Motor neuron (in vitro differentiated cells): ENCODE measurements at regions not wholly inside any gene's neighbourhood (a gene's known extent, or its start where the extent isn't known, plus 50 kb on each side); places are given as distances from the start of the nearest gene placed in this dataset.
"Not testable (repeated sequence)": the region's sequence is repeated elsewhere in the genome, so short reads cannot be mapped to it uniquely, and the experiment has no call there.

Experiments
- ATAC-seq, 8 experiments: fragments of 200-7000 bp; cut with Tn5 transposase; replicated peaks in 6 of 8; 2 replicates each; pipeline ENCODE4 v1.8.0; 2021; ENCODE audit warnings: mild to moderate bottlenecking in 8 of 8, moderate library complexity in 8 of 8
- H3K27ac ChIP-seq, 2 donors: fragments of 250-450 bp; sonication (Bioruptor Pico); 2 replicates each; pipeline ENCODE4 v1.9.0; 2021; ENCODE audit warnings: antibody characterized with exemption in 2 of 2, mild to moderate bottlenecking in 2 of 2, moderate library complexity in 1 of 2
- H3K4me1 ChIP-seq, 2 donors: fragments of 250-450 bp; sonication (Bioruptor Pico); replicated peaks in 1 of 2; 2 replicates each; pipeline ENCODE4 v1.6.1; 2021; ENCODE audit warnings: antibody characterized with exemption in 2 of 2, mild to moderate bottlenecking in 2 of 2, moderate library complexity in 1 of 2
- H3K4me3 ChIP-seq, 5 donors: fragments of 250-450 bp; sonication (Bioruptor Pico); 2 replicates each; pipeline ENCODE4 v1.9.0; 2021; ENCODE audit warnings: antibody characterized with exemption in 5 of 5, mild to moderate bottlenecking in 5 of 5, moderate library complexity in 4 of 5
- WGBS, 10 experiments: fragments of 450-650 bp; shearing (Covaris generic); methylation state at CpG; one replicate each; pipeline ENCODE4 v1.0.0; 2022; 5-methylcytosine and 5-hydroxymethylcytosine counted together
- in situ Hi-C, 9 experiments: fragments of 400-800 bp; cut with MboI; loops; one replicate each; pipeline ENCODE4 v1.15.0; 2021; ENCODE audit warnings: low sequenced_read_pairs in 9 of 9, low pct_unique_long_range_greater_than_20kb in 2 of 9; ENCODE audit not compliant: unreplicated experiment in 9 of 9

GRCh38 chr1:196128835-196129234, 479.4 kb downstream of the KCNT2 start:
- 17 to 91% (median 76%) methylated on average over 2 of the region's 2 CpGs; no CpG with 5 or more reads in 4 of the 10 experiments for WGBS, 10 experiments
- no peak overlapping the region for H3K27ac ChIP-seq
- ATAC-seq: no peak
- in situ Hi-C loops: loop anchor here in 2 of 9 experiments (25.0 kb wide), 1 partner anchor 533 kb away; the partner anchor contains the start of gene CFH (in 2 of the 2)
- no peaks in the 10 kb centered on the region for H3K4me1 ChIP-seq
- H3K4me3 ChIP-seq: no peak overlapping the region

- in situ Hi-C loops: no loop called here
- 77 to 100% (median 92%) methylated on average over 1 to 2 of the region's 2 CpGs for WGBS, 10 experiments
- Histone ChIP-seq H3K27ac (no peak overlapping the region), H3K4me3 (no peak overlapping the region), H3K4me1 (no peaks in the 10 kb centered on the region)
- ATAC-seq: no peak
Observed at GRCh38 chr1:196121181-196121580, 487.1 kb downstream of the KCNT2 start.

DNA sequence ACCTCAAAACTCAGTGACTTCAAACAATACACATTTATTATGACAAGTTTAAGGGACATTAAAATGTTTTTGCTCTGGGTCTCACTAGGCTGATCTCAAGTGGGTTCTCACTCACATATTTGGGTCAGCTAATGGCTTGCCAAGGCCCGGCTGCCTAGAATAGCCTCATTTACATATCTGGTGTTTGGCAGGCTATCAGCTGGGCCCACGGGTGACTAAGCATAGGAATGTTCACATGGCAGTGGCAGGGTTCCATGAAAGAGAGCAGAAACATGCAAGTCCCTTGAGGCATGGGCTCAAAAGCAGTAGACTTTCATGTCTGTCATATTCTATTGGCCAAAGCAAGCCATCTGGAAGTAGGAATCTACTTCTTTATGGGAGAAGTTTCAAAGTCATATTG, 492.6 kb downstream of the KCNT2 start:
- no peak overlapping the region for H3K27ac ChIP-seq
- WGBS, 10 experiments: 0 to 80% (median 44%) methylated on average over 1 to 2 of the region's 2 CpGs; no CpG with 5 or more reads in 2 of the 10 experiments
- no peak overlapping the region for H3K4me3 ChIP-seq
- no peaks in the 10 kb centered on the region for H3K4me1 ChIP-seq
- in situ Hi-C loops: no loop called here
- peak in 2 of 8 experiments; percentile 79 to 91 for ATAC-seq

GRCh38 chr1:196114193-196114592, 494.0 kb downstream of the KCNT2 start:
- ATAC-seq: no peak
- 0 to 100% (median 91%) methylated on average over 1 to 3 of the region's 3 CpGs; no CpG with 5 or more reads in 1 of the 10 experiments for WGBS, 10 experiments
- in situ Hi-C loops: no loop called here

GRCh38 chr1:196108990-196109389, 499.2 kb downstream of the KCNT2 start:
- H3K27ac ChIP-seq, ATAC-seq, in situ Hi-C loops, H3K4me1 ChIP-seq, H3K4me3 ChIP-seq: not testable (repeated sequence)
- WGBS, 10 experiments: 0 to 94% (median 82%) methylated on average over 1 to 5 of the region's 5 CpGs; no CpG with 5 or more reads in 2 of the 10 experiments

More at GRCh38 chr1:196114193-196114592, 494.0 kb downstream of the KCNT2 start:
- Histone ChIP-seq H3K4me1 (no peaks in the 10 kb centered on the region), H3K27ac (no peak overlapping the region), H3K4me3 (no peak overlapping the region)

- ATAC-seq: no peak
- WGBS, 10 experiments: 0 to 94% (median 49%) methylated on average over 2 to 3 of the region's 3 CpGs
- Histone ChIP-seq H3K27ac (no peak overlapping the region), H3K4me1 (no peaks in the 10 kb centered on the region), H3K4me3 (no peak overlapping the region)
- in situ Hi-C loops: no loop called here
Observed at GRCh38 chr1:196105901-196106300, 502.3 kb downstream of the KCNT2 start.

DNA sequence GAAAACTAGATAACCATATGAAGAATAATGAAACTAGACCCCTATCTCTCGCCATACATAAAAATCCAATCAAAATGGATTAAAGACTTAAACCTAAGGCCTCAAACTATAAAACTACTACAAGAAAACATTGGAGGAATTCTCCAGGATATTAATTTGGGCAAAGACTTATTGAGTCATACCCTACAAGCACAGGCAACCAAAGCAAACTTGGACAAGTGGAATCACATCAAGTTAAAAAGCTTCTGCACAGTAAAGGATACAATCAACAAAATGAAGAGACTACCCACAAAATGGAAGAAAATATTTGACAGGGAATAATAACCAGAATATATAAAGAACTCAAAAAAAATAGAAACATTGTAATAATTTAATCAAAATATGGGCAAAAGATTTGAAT, 505.4 kb downstream of the KCNT2 start:
- 11 to 100% (median 83%) methylated on average over 1 of the region's 1 CpG; no CpG with 5 or more reads in 1 of the 10 experiments for WGBS, 10 experiments
- ATAC-seq: no peak
- Histone ChIP-seq H3K4me3 (no peak overlapping the region), H3K4me1 (peaks cover 0 to under 1% of the 10 kb centered on the region in 2 donors), H3K27ac (no peak overlapping the region)
- in situ Hi-C loops: no loop called here

DNA sequence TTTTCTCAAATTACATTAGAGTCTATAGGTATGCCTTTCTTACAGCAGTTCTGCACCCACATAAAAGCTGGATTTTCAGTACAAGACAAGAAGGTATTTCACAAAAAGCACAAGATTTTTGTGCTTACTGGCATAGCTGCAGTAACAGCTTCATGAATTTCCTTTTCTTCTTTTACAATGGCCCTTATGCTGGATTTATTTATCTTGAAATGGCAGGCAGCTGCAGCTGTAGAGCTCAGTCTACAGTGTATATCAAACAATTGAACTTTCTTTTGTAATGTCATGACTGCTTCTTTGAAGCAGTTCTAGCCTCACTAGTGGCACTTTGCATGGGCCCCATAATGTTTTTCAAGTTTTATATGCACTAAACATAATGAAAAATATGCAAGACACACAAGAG, 510.2 kb downstream of the KCNT2 start:
- ATAC-seq: peak in 5 of 8 experiments; percentile 70 to 88 (median 71)
- Histone ChIP-seq H3K4me1 (peaks cover 0 to 8% of the 10 kb centered on the region in 2 donors), H3K4me3 (no peak overlapping the region), H3K27ac (no peak overlapping the region)
- in situ Hi-C loops: no loop called here

DNA sequence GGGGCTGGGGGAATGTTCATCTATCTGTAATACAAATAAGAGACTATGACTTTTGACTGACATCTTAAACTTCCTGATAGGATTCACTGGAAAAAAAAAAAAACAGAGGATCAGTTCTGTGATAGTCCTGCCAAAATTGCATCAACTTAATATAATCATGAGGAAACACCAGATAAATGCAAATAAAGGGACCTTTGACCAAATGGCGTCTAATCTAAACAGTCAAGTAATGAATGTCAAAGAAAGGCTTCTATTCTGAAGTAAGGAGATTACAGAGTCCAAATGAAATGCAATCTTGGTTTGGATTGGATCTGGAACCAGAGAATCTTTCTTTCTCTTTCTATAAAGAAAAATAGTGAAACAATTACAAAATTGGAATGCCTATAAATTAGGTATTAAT, 513.4 kb downstream of the KCNT2 start:
- WGBS, 10 experiments: 31 to 100% (median 91%) methylated on average over 1 of the region's 1 CpG; no CpG with 5 or more reads in 1 of the 10 experiments

DNA sequence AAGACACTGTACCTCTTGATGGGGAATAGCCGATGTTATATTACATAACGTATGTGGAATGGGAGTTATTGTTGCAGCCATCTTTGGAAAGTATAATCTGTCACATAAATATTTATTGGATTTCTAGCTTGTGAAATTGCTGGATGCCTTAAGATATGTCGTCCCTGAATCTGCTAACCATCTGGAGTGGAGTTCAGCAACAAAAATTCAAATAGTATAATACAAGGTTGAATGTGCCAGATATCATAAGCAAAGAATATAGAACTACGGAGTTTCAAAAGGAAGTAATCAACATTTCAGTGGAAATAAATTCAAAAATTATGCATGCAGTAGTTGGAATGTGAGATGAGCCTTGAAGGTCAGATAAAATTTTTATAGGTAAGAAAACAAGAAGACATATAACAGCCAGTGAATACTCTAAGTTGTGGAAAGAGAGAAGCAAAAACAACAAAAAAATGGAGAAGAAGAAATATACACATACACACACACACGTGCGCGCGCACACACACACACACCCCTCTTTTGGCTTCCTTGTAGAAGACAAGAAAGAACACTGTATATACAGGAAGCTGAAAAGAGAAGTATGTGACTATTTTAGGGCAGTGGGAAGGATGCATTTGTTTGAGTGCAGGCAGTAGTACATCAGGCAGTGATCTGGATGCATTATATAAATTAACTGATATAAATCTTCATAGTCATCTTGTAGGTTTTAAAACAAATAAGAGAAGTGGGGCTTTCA, 516.7 kb downstream of the KCNT2 start:
- Histone ChIP-seq H3K4me3 (no peak overlapping the region), H3K27ac (no peak overlapping the region), H3K4me1 (no peaks in the 10 kb centered on the region)
- WGBS, 10 experiments: 13 to 98% (median 90%) methylated on average over 4 to 8 of the region's 8 CpGs
- in situ Hi-C loops: no loop called here
- ATAC-seq: peak in 1 of 8 experiments; percentile 71

More for the DNA sequence above, 513.4 kb downstream of the KCNT2 start:
- Histone ChIP-seq H3K4me3 (no peak overlapping the region), H3K4me1 (peaks cover 0 to 8% of the 10 kb centered on the region in 2 donors), H3K27ac (no peak overlapping the region)
- in situ Hi-C loops: no loop called here
- no peak for ATAC-seq

GRCh38 chr1:196090226-196090625, 518.0 kb downstream of the KCNT2 start:
- Histone ChIP-seq H3K27ac (no peak overlapping the region), H3K4me3 (no peak overlapping the region), H3K4me1 (no peaks in the 10 kb centered on the region)
- 33 to 100% (median 95%) methylated on average over 1 to 3 of the region's 3 CpGs; no CpG with 5 or more reads in 3 of the 10 experiments for WGBS, 10 experiments
- in situ Hi-C loops: no loop called here
- ATAC-seq: no peak

DNA sequence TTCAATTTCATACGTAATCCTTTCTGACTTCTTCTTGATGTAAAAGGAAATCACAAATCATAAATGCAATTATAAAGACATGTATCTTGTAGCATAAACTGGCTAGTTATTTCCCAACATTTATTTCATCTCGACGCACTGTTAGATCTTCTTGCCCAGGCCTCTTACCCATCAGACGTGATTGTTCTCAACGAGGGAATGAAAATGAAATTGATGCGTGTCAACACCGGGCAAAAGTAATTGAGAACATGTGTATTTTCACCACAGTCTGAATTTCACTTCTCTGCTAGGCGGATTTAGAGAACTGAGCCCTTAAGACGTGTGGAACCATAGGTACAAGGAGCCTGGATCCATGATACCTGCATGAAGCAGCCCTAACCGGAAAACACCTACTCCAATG, 519.7 kb downstream of the KCNT2 start:
- H3K4me1 ChIP-seq: no peaks in the 10 kb centered on the region
- in situ Hi-C loops: no loop called here
- no peak for ATAC-seq
- H3K27ac ChIP-seq: no peak overlapping the region
- 22 to 98% (median 92%) methylated on average over 4 to 10 of the region's 10 CpGs for WGBS, 10 experiments
- no peak overlapping the region for H3K4me3 ChIP-seq

DNA sequence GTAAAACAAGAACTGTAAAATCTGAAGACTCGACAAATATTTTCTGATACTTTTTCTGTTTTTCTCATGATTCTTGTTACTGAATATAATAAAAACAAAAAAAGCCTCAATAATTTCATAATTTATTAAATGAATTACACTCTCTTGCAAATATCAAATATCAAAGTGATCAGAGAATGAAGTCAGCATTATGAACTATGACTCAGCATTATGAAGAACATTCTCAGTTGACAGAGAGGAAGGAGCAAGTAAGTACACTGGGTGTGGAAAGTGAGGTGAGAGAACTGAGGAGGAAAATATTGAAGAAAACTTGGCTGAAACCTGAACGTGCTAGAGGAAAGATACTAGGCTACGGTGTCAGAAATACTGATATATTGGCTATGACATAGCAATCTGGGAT, 529.5 kb downstream of the KCNT2 start:
- no peak overlapping the region for H3K27ac ChIP-seq
- H3K4me3 ChIP-seq: no peak overlapping the region
- WGBS, 10 experiments: 21 to 94% (median 79%) methylated on average over 2 to 3 of the region's 3 CpGs
- in situ Hi-C loops: no loop called here
- no peaks in the 10 kb centered on the region for H3K4me1 ChIP-seq
- ATAC-seq: peak in 2 of 8 experiments; percentile 31 to 54

- H3K27ac ChIP-seq: no peak overlapping the region
- 0 to 100% (median 71%) methylated on average over 1 of the region's 1 CpG; no CpG with 5 or more reads in 2 of the 10 experiments for WGBS, 10 experiments
- H3K4me3 ChIP-seq: no peak overlapping the region
- peaks cover 0 to 7% of the 10 kb centered on the region in 2 donors for H3K4me1 ChIP-seq
- in situ Hi-C loops: no loop called here
- no peak for ATAC-seq
Observed at GRCh38 chr1:196075621-196076020, 532.6 kb downstream of the KCNT2 start.
